GM12878 (cell line): ENCODE measurements at regions not wholly inside any gene's neighbourhood (a gene's known extent, or its start where the extent isn't known, plus 50 kb on each side); places are given as distances from the start of the nearest gene placed in this dataset.
A peak's percentile ranks its signal among the peaks of the same experiment; 100 is the strongest.

ENCODE experiments used
- ATAC-seq: fragments of 200-7000 bp; cut with Tn5 transposase; 3 replicates; pipeline ENCODE4 v1.9.1; 2020; ENCODE audit warnings: mild to moderate bottlenecking, moderate library complexity
- BruUV-seq: library from RNA; stranded (reverse); fragments of 400-500 nt; replicated peaks from 2 replicates; lab custom pipeline; 2021; lab: Mats Ljungman, UMichigan
- CTCF ChIA-PET: fragments of 300-600 bp; sonication (Branson Sonifier 250); formaldehyde crosslinking; extraction: SDS; loops from one replicate; lab custom pipeline; 2021; ENCODE audit warnings: inconsistent platforms; lab: Yijun Ruan, JAX
- POLR2A ChIA-PET: fragments of 350-600 bp; formaldehyde crosslinking; extraction: SDS; loops from one replicate; lab custom pipeline; 2021; ENCODE audit warnings: inconsistent platforms; lab: Charles Lee
- RAD21 ChIA-PET: fragments of 300-600 bp; sonication (Branson Sonifier 250); formaldehyde crosslinking; loops from one replicate; lab custom pipeline; 2023; ENCODE audit warnings: antibody characterized with exemption; ENCODE audit not compliant: unreplicated experiment; lab: Charles Lee
- SMC1A ChIA-PET: fragments of 300-600 bp; sonication (Branson Sonifier 250); formaldehyde crosslinking; loops from one replicate; lab custom pipeline; 2023; ENCODE audit not compliant: unreplicated experiment, uncharacterized antibody; lab: Charles Lee
- DNase-seq: peaks from one replicate; pipeline ENCODE4 v3.0.0-alpha.2; 2011; ENCODE audit warnings: low read depth, low spot score
- FAIRE-seq: peaks from 3 replicates; lab custom pipeline; 2011; peaks lifted over from hg19 to GRCh38; lab: Jason Lieb, UNC
- H2AFZ ChIP-seq: 2 replicates; pipeline ENCODE4 v1.6.0; 2011; ENCODE audit warnings: low read depth, low read length, control low read depth; ENCODE audit not compliant: control insufficient read depth
- H3K27ac ChIP-seq: 2 replicates; pipeline ENCODE4 v1.5.1; 2011; ENCODE audit warnings: control low read depth; ENCODE audit not compliant: control insufficient read depth, insufficient read depth
- H3K27me3 ChIP-seq, 2 experiments: replicated peaks in 1 of 2; 2 replicates each; pipeline versions ENCODE4 v1.6.0 to v1.6.1; 2011; ENCODE audit warnings: low read length in 1 of 2; ENCODE audit not compliant: control insufficient read depth in 2 of 2, insufficient read depth in 2 of 2
- H3K36me3 ChIP-seq, 2 experiments: 2 replicates each; pipeline ENCODE4 v1.5.1; 2011; ENCODE audit warnings: low read length in 1 of 2; ENCODE audit not compliant: control insufficient read depth in 2 of 2, insufficient read depth in 2 of 2
- H3K4me1 ChIP-seq: 2 replicates; pipeline ENCODE4 v1.6.1; 2011; ENCODE audit warnings: mild to moderate bottlenecking, low read length, moderate library complexity, mixed read lengths; ENCODE audit not compliant: control insufficient read depth, insufficient read depth
- H3K4me2 ChIP-seq: 2 replicates; pipeline ENCODE4 v1.6.0; 2011; ENCODE audit warnings: control low read depth; ENCODE audit not compliant: control insufficient read depth, insufficient read depth
- H3K4me3 ChIP-seq: fragments of 200-600 bp; sonication (generic); 2 replicates; pipeline ENCODE4 v1.5.1; 2016
- H3K79me2 ChIP-seq: 2 replicates; pipeline ENCODE4 v1.6.0; 2011; ENCODE audit warnings: low read length; ENCODE audit not compliant: control insufficient read depth, insufficient read depth
- H3K9ac ChIP-seq: 2 replicates; pipeline ENCODE4 v1.8.0; 2011; ENCODE audit warnings: low read length, control low read depth, mixed read lengths; ENCODE audit not compliant: control insufficient read depth, insufficient read depth
- H3K9me3 ChIP-seq: replicated peaks from 3 replicates; pipeline ENCODE4 v1.5.1; 2011; ENCODE audit warnings: mild to moderate bottlenecking, low read length; ENCODE audit not compliant: control insufficient read depth, insufficient read depth
- H4K20me1 ChIP-seq: 2 replicates; pipeline ENCODE4 v1.6.0; 2011; ENCODE audit not compliant: control insufficient read depth, insufficient read depth
- GABPA ChIP-seq: IDR thresholded peaks from 2 replicates; pipeline ENCODE4 v1.6.1; 2014; ENCODE audit warnings: antibody characterized with exemption, low read depth, mild to moderate bottlenecking, inconsistent platforms
- HDAC2 ChIP-seq: fragments of 200-600 bp; sonication (generic); IDR thresholded peaks from 2 replicates; pipeline ENCODE4 v1.6.1; 2017
- KLF5 ChIP-seq: fragments of 450-650 bp; IDR thresholded peaks from 2 replicates; pipeline ENCODE4 v1.6.1; 2014; ENCODE audit warnings: mild to moderate bottlenecking; ENCODE audit not compliant: partially characterized antibody
- LARP7 ChIP-seq: fragments of 450-650 bp; IDR thresholded peaks from 2 replicates; pipeline ENCODE4 v1.6.1; 2017; ENCODE audit warnings: mild to moderate bottlenecking
- MEF2B ChIP-seq: fragments of 450-650 bp; IDR thresholded peaks from 2 replicates; pipeline ENCODE4 v1.6.1; 2018; ENCODE audit warnings: mild to moderate bottlenecking, moderate library complexity; ENCODE audit not compliant: partially characterized antibody, poor library complexity, severe bottlenecking
- POLR2AphosphoS5 ChIP-seq: IDR thresholded peaks from 2 replicates; pipeline ENCODE4 v1.6.1; 2011; ENCODE audit warnings: mild to moderate bottlenecking, low read length, inconsistent platforms
- RAD21 ChIP-seq: IDR thresholded peaks from 2 replicates; pipeline ENCODE4 v1.6.1; 2011; ENCODE audit warnings: mild to moderate bottlenecking, low read depth, low read length, moderate library complexity; ENCODE audit not compliant: insufficient read depth
- SMARCA5 ChIP-seq: fragments of 450-650 bp; IDR thresholded peaks from 2 replicates; pipeline ENCODE4 v1.6.1; 2017; ENCODE audit warnings: mild to moderate bottlenecking
- SMC3 ChIP-seq: IDR thresholded peaks from 2 replicates; pipeline ENCODE4 v1.6.1; 2011; ENCODE audit warnings: low read length, improper control_type of control experiment, borderline replicate concordance
- SRF ChIP-seq, 2 experiments: IDR thresholded peaks; 2 replicates each; pipeline ENCODE4 v1.6.1; 2011; ENCODE audit warnings: low read depth in 2 of 2, low read length in 2 of 2, mild to moderate bottlenecking in 1 of 2, moderate library complexity in 1 of 2
- STAT3 ChIP-seq: IDR thresholded peaks from 2 replicates; pipeline ENCODE4 v1.6.1; 2011; ENCODE audit warnings: low read depth, low read length, improper control_type of control experiment
- YY1 ChIP-seq: IDR thresholded peaks from 2 replicates; pipeline ENCODE4 v1.6.1; 2011; ENCODE audit warnings: low read depth, mild to moderate bottlenecking, low read length
- WGBS: methylation state at CpG from one replicate; pipeline ENCODE4 v1.1.6; 2016; ENCODE audit warnings: low lambda C conversion rate; ENCODE audit not compliant: insufficient replicate concordance, insufficient coverage; ENCODE audit errors: missing lambda C conversion rate; 5-methylcytosine and 5-hydroxymethylcytosine counted together
- in situ Hi-C: fragments of 300-500 bp; cut with MboI; formaldehyde crosslinking; loops from 9 replicates; pipeline ENCODE4 v1.14.3; 2018; ENCODE audit warnings: mixed read lengths
- intact Hi-C: fragments of 100-400 bp; cut with micrococcal nuclease; formaldehyde crosslinking; loops from one replicate; pipeline ENCODE4 v1.14.2; 2022; ENCODE audit not compliant: unreplicated experiment
- TF ChIP-seq, protein P1 (sequence below), 3 experiments: IDR thresholded peaks in 2 of 3; conservative IDR thresholded peaks in 1 of 3; 2 replicates each; pipeline ENCODE4 v1.5.1; 2011; ENCODE audit warnings: low read depth in 3 of 3, low read length in 3 of 3, mild to moderate bottlenecking in 3 of 3, control low read depth in 2 of 3, moderate library complexity in 2 of 3, inconsistent platforms in 1 of 3, mixed read lengths in 1 of 3; ENCODE audit not compliant: control insufficient read depth in 2 of 3, insufficient read depth in 1 of 3; ENCODE audit errors: extremely low read depth in 1 of 3
- TF ChIP-seq, protein P2 (sequence below): fragments of 450-650 bp; IDR thresholded peaks from 2 replicates; pipeline ENCODE4 v1.6.1; 2018; ENCODE audit warnings: borderline replicate concordance, mild to moderate bottlenecking; ENCODE audit not compliant: partially characterized antibody

DNA sequence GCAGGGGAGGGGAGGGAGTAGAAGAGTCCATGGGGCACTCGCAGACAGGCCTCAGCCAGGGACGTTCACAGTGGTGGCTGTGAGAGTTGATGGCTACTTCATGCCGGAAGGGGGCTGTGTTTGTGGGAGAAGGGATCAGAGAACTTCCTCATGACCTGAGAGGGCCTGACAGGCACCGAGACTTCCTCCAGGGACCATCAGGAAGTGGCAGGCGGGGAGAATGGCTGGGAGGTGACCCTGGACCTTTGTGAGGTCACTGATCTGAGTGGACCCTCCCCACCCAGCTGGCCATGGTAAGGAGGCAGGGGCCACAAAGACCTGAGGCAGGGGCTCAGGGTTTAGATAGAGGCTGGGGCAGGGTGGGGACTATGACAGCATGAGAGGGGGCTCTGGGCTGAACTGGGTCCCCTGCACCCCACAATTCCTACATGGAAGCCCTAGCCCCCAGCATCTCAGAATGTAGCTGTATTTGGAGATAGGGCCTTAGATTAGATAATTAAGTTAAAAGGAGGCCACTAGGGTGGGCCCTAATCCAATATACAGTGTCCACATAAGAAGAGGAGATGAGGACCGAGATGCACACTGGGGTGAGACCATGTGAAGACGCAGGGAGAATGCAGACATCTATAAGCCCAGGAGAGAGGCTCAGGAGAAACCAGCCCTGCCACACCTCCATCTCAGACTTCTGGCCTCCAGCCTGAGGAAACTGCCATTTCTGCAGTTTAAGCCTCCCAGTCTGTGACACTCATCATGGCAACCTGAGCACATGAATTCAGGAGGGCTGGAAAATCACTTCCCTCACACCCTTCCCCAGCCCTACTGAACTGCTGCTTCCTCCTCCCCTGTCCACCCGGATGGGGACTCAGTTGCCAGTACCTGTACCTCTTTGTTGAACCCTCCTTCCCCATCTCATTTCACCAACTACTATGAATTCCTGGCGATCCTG, 273.9 kb upstream of the ZNF32 start:
- Histone ChIP-seq H3K4me3 (no peak overlapping the region), H3K9ac (no peak overlapping the region), H3K4me2 (no peak overlapping the region), H3K27ac (no peak overlapping the region), H4K20me1 (no peaks in the 10 kb centered on the region), H3K36me3 (no peaks in the 10 kb centered on the region), H3K79me2 (no peaks in the 10 kb centered on the region), H2AFZ (no peak overlapping the region), H3K9me3 (no peaks in the 10 kb centered on the region), H3K4me1 (no peaks in the 10 kb centered on the region; the same call in 1 of the 2 replicates), H3K27me3 (no peaks in the 10 kb centered on the region; a peak in 1 of 4 replicates)
- ATAC-seq: no peak; the same call in 2 of the 3 replicates
- in situ Hi-C loops (no loop called here), intact Hi-C loops (no loop called here)
- SMC1A ChIA-PET: interaction anchor here (0.6 kb wide), 2 partner anchors 386 to 464 kb away, joined by 3 read pairs; no protein-coding TSS in a partner anchor
- RAD21 ChIA-PET: interaction anchor here (0.8 to 1.3 kb wide), 2 partner anchors 107 to 464 kb away, joined by 3 read pairs; no protein-coding TSS in a partner anchor
- no peak for DNase-seq
- CTCF ChIA-PET: interaction anchor here (0.8 to 1.0 kb wide), 2 partner anchors 112 to 464 kb away, joined by 3 to 6 read pairs; no protein-coding TSS in a partner anchor
- no TSS peak for BruUV-seq
- 16% methylated on average over 9 of the region's 9 CpGs for WGBS
- TF ChIP-seq, protein P1, sequence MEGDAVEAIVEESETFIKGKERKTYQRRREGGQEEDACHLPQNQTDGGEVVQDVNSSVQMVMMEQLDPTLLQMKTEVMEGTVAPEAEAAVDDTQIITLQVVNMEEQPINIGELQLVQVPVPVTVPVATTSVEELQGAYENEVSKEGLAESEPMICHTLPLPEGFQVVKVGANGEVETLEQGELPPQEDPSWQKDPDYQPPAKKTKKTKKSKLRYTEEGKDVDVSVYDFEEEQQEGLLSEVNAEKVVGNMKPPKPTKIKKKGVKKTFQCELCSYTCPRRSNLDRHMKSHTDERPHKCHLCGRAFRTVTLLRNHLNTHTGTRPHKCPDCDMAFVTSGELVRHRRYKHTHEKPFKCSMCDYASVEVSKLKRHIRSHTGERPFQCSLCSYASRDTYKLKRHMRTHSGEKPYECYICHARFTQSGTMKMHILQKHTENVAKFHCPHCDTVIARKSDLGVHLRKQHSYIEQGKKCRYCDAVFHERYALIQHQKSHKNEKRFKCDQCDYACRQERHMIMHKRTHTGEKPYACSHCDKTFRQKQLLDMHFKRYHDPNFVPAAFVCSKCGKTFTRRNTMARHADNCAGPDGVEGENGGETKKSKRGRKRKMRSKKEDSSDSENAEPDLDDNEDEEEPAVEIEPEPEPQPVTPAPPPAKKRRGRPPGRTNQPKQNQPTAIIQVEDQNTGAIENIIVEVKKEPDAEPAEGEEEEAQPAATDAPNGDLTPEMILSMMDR (IDR thresholded peaks at IDR 0.05 in 2 of 3, conservative IDR thresholded peaks at IDR 0.05 in 1 of 3; ENCODE audit: control insufficient read depth in 2 of 3, extremely low read depth in 1 of 3, insufficient read depth in 1 of 3, low read depth in 3 of 3, low read length in 3 of 3): peak in 1 of 3 experiments; percentile 26; a peak in 2 of 6 replicates
- TF ChIP-seq KLF5 (no peak), GABPA (no peak), YY1 (no peak), LARP7 (no peak), RAD21 (peak; percentile 59), HDAC2 (no peak), SMARCA5 (no peak), STAT3 (no peak), MEF2B (no peak), POLR2AphosphoS5 (no peak), SRF (IDR thresholded peaks at IDR 0.05; ENCODE audit: low read depth in 2 of 2, low read length in 2 of 2) (no peak), SMC3 (peak; percentile 33; the same call in 1 of the 2 replicates)
- TF ChIP-seq, protein P2, sequence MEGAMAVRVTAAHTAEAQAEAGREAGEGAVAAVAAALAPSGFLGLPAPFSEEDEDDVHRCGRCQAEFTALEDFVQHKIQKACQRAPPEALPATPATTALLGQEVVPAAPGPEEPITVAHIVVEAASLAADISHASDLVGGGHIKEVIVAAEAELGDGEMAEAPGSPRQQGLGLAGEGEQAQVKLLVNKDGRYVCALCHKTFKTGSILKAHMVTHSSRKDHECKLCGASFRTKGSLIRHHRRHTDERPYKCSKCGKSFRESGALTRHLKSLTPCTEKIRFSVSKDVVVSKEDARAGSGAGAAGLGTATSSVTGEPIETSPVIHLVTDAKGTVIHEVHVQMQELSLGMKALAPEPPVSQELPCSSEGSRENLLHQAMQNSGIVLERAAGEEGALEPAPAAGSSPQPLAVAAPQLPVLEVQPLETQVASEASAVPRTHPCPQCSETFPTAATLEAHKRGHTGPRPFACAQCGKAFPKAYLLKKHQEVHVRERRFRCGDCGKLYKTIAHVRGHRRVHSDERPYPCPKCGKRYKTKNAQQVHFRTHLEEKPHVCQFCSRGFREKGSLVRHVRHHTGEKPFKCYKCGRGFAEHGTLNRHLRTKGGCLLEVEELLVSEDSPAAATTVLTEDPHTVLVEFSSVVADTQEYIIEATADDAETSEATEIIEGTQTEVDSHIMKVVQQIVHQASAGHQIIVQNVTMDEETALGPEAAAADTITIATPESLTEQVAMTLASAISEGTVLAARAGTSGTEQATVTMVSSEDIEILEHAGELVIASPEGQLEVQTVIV: no peak
- no peak for FAIRE-seq
- POLR2A ChIA-PET: no interaction called here
